Activated CD8-positive, alpha-beta memory T cell treated with anti-CD3 and anti-CD28 coated beads, Interleukin-2, amount 50 U/mL, for 4 hours (primary cell): ENCODE measurements at regions not wholly inside any gene's neighbourhood (a gene's known extent, or its start where the extent isn't known, plus 50 kb on each side); places are given as distances from the start of the nearest gene placed in this dataset.
"Not testable (repeated sequence)": the region's sequence is repeated elsewhere in the genome, so short reads cannot be mapped to it uniquely, and the experiment has no call there.

Experiments
- DNase-seq: peaks from one replicate; pipeline ENCODE4 v3.0.0-alpha.2; 2020

GRCh38 chr15:84094720-84095119 lies 140.9 kb upstream of the GOLGA6L4 start:
- DNase-seq = not testable (repeated sequence)

GRCh38 chr15:84097053-84097452 lies 138.5 kb upstream of the GOLGA6L4 start:
- DNase-seq = not testable (repeated sequence)

- DNase-seq = no peak
These were observed 137.0 kb upstream of the GOLGA6L4 start for GRCh38 chr15:84098604-84099003.

- DNase-seq = no peak
These were observed 136.4 kb upstream of the GOLGA6L4 start for GRCh38 chr15:84099181-84099580.

GRCh38 chr15:84103345-84103744 lies 132.2 kb upstream of the GOLGA6L4 start:
- no peak for DNase-seq

- DNase-seq = no peak
These were observed 130.7 kb upstream of the GOLGA6L4 start for GRCh38 chr15:84104853-84105252.

GRCh38 chr15:84108728-84109127 lies 126.8 kb upstream of the GOLGA6L4 start:
- DNase-seq = no peak

- DNase-seq = no peak
These were observed 124.0 kb upstream of the GOLGA6L4 start for GRCh38 chr15:84111575-84111974.

- DNase-seq = no peak
These were observed 123.5 kb upstream of the GOLGA6L4 start for GRCh38 chr15:84112025-84112424.

GRCh38 chr15:84113919-84114318 lies 121.7 kb upstream of the GOLGA6L4 start:
- no peak for DNase-seq

- DNase-seq = not testable (repeated sequence)
These were observed 120.9 kb upstream of the GOLGA6L4 start for GRCh38 chr15:84114680-84115079.

- not testable (repeated sequence) for DNase-seq
These were observed 116.2 kb upstream of the GOLGA6L4 start for GRCh38 chr15:84119351-84119750.

GRCh38 chr15:84120903-84121302 lies 114.7 kb upstream of the GOLGA6L4 start:
- DNase-seq = not testable (repeated sequence)

- DNase-seq = not testable (repeated sequence)
These were observed 106.9 kb upstream of the GOLGA6L4 start for GRCh38 chr15:84128706-84129105.

- DNase-seq = not testable (repeated sequence)
These were observed 105.3 kb upstream of the GOLGA6L4 start for GRCh38 chr15:84130098-84130831.

- not testable (repeated sequence) for DNase-seq
These were observed 99.6 kb upstream of the GOLGA6L4 start for GRCh38 chr15:84135931-84136456.

GRCh38 chr15:84142888-84143337 lies 92.7 kb upstream of the GOLGA6L4 start:
- peak; percentile 67 for DNase-seq

GRCh38 chr15:84143753-84144314 lies 91.7 kb upstream of the GOLGA6L4 start:
- no peak for DNase-seq

- not testable (repeated sequence) for DNase-seq
These were observed 90.6 kb upstream of the GOLGA6L4 start for GRCh38 chr15:84144946-84145345.

GRCh38 chr15:84146299-84146698 lies 89.3 kb upstream of the GOLGA6L4 start:
- DNase-seq = not testable (repeated sequence)

- DNase-seq = not testable (repeated sequence)
These were observed 88.3 kb upstream of the GOLGA6L4 start for GRCh38 chr15:84147307-84147706.

- no peak for DNase-seq
These were observed 84.2 kb upstream of the GOLGA6L4 start for GRCh38 chr15:84151205-84151931.

GRCh38 chr15:84152381-84152979 lies 83.1 kb upstream of the GOLGA6L4 start:
- not testable (repeated sequence) for DNase-seq
